Activated naive CD8-positive, alpha-beta T cell treated with anti-CD3 and anti-CD28 coated beads, Interleukin-2, amount 50 U/mL, for 24 hours (primary cell): ENCODE measurements at regions not wholly inside any gene's neighbourhood (a gene's known extent, or its start where the extent isn't known, plus 50 kb on each side); places are given as distances from the start of the nearest gene placed in this dataset.

Source experiments
- ATAC-seq: fragments of 150-1000 bp; cut with Tn5 transposase; one replicate; pipeline ENCODE4 v1.10.0; 2021
- DNase-seq: peaks from one replicate; pipeline ENCODE4 v3.0.0; 2021
- H3K27ac Mint-ChIP-seq: one replicate; pipeline ENCODE4 v1.8.0; 2021; ENCODE audit warnings: mild to moderate bottlenecking, mixed read lengths
- H3K27me3 Mint-ChIP-seq: one replicate; pipeline ENCODE4 v1.8.0; 2021; ENCODE audit warnings: mixed read lengths
- H3K36me3 Mint-ChIP-seq: one replicate; pipeline ENCODE4 v1.8.0; 2021; ENCODE audit warnings: low read depth, mixed read lengths
- H3K4me1 Mint-ChIP-seq: one replicate; pipeline ENCODE4 v1.8.0; 2021; ENCODE audit warnings: mixed read lengths
- H3K4me3 Mint-ChIP-seq: one replicate; pipeline ENCODE4 v1.8.0; 2021; ENCODE audit warnings: mild to moderate bottlenecking, moderate library complexity, mixed read lengths
- H3K9me3 Mint-ChIP-seq: one replicate; pipeline ENCODE4 v1.8.0; 2021; ENCODE audit warnings: mixed read lengths

- H3K4me1 Mint-ChIP-seq = no peaks in the 10 kb centered on the region
- H3K4me3 Mint-ChIP-seq = no peak overlapping the region
Measured at GRCh38 chr19:27654266-27654990, 1558.5 kb downstream of the UQCRFS1 start.

GRCh38 chr19:27652796-27653195 lies 1560.2 kb downstream of the UQCRFS1 start:
- Mint-ChIP-seq H3K4me1 (no peaks in the 10 kb centered on the region), H3K27ac (no peak overlapping the region)
- no peak for ATAC-seq

More at GRCh38 chr19:27654266-27654990, 1558.5 kb downstream of the UQCRFS1 start:
- Mint-ChIP-seq H3K27me3 (no peaks in the 10 kb centered on the region), H3K36me3 (no peaks in the 10 kb centered on the region), H3K9me3 (peaks cover 57% of the 10 kb centered on the region), H3K27ac (no peak overlapping the region)
- no peak for ATAC-seq
- no peak for DNase-seq

GRCh38 chr19:27652281-27652680 lies 1560.7 kb downstream of the UQCRFS1 start:
- no peaks in the 10 kb centered on the region for H3K27me3 Mint-ChIP-seq
- no peak overlapping the region for H3K4me3 Mint-ChIP-seq
- DNase-seq (no peak), ATAC-seq (no peak)
- H3K4me1 Mint-ChIP-seq = no peaks in the 10 kb centered on the region
- no peaks in the 10 kb centered on the region for H3K36me3 Mint-ChIP-seq
- H3K27ac Mint-ChIP-seq = no peak overlapping the region
- H3K9me3 Mint-ChIP-seq = peaks cover 49% of the 10 kb centered on the region

More at GRCh38 chr19:27652796-27653195, 1560.2 kb downstream of the UQCRFS1 start:
- no peaks in the 10 kb centered on the region for H3K36me3 Mint-ChIP-seq
- H3K27me3 Mint-ChIP-seq = no peaks in the 10 kb centered on the region
- no peak for DNase-seq
- H3K4me3 Mint-ChIP-seq = no peak overlapping the region
- H3K9me3 Mint-ChIP-seq = peaks cover 51% of the 10 kb centered on the region

GRCh38 chr19:27647423-27647822 lies 1565.5 kb downstream of the UQCRFS1 start:
- no peak overlapping the region for H3K27ac Mint-ChIP-seq
- peaks cover 23% of the 10 kb centered on the region for H3K9me3 Mint-ChIP-seq
- H3K4me3 Mint-ChIP-seq = no peak overlapping the region
- ATAC-seq = no peak
- no peaks in the 10 kb centered on the region for H3K27me3 Mint-ChIP-seq
- H3K36me3 Mint-ChIP-seq = no peaks in the 10 kb centered on the region
- no peak for DNase-seq
- no peaks in the 10 kb centered on the region for H3K4me1 Mint-ChIP-seq

GRCh38 chr19:27635401-27635800 lies 1577.5 kb downstream of the UQCRFS1 start:
- Mint-ChIP-seq H3K4me3 (no peak overlapping the region), H3K27ac (no peak overlapping the region), H3K36me3 (no peaks in the 10 kb centered on the region), H3K27me3 (no peaks in the 10 kb centered on the region), H3K4me1 (no peaks in the 10 kb centered on the region), H3K9me3 (peaks cover 28% of the 10 kb centered on the region)
- ATAC-seq = no peak
- DNase-seq = no peak

GRCh38 chr19:27618006-27618405 lies 1594.9 kb downstream of the UQCRFS1 start:
- Mint-ChIP-seq H3K27ac (no peak overlapping the region), H3K36me3 (peaks cover 8% of the 10 kb centered on the region), H3K9me3 (peaks cover 62% of the 10 kb centered on the region), H3K4me1 (no peaks in the 10 kb centered on the region), H3K27me3 (no peaks in the 10 kb centered on the region), H3K4me3 (no peak overlapping the region)
- DNase-seq (no peak), ATAC-seq (no peak)

GRCh38 chr19:27580906-27581305 lies 1632.0 kb downstream of the UQCRFS1 start:
- no peaks in the 10 kb centered on the region for H3K4me1 Mint-ChIP-seq
- no peak for ATAC-seq
- H3K9me3 Mint-ChIP-seq = peaks cover 54% of the 10 kb centered on the region
- no peaks in the 10 kb centered on the region for H3K27me3 Mint-ChIP-seq
- H3K27ac Mint-ChIP-seq = no peak overlapping the region
- H3K36me3 Mint-ChIP-seq = peaks cover 7% of the 10 kb centered on the region
- DNase-seq = no peak
- no peak overlapping the region for H3K4me3 Mint-ChIP-seq
